Small intestine (tissue), 7 donors: ENCODE measurements at regions not wholly inside any gene's neighbourhood (a gene's known extent, or its start where the extent isn't known, plus 50 kb on each side); places are given as distances from the start of the nearest gene placed in this dataset.
"Not testable (repeated sequence)": the region's sequence is repeated elsewhere in the genome, so short reads cannot be mapped to it uniquely, and the experiment has no call there.

Source experiments
- DNase-seq, 2 donors: peaks; one replicate each; pipeline versions ENCODE4 v3.0.0 to v3.0.0-alpha.2; 2013
- FAIRE-seq: peaks from 2 replicates; lab custom pipeline; 2012; peaks lifted over from hg19 to GRCh38; lab: Jason Lieb, UNC
- H3K27ac ChIP-seq, 3 donors: one replicate each; pipeline ENCODE4 v1.5.1; 2013; ENCODE audit warnings: low read length in 2 of 3, mild to moderate bottlenecking in 2 of 3, control low read depth in 1 of 3, inconsistent platforms in 1 of 3, low read depth in 1 of 3, moderate library complexity in 1 of 3
- H3K27me3 ChIP-seq, 3 donors: one replicate each; pipeline ENCODE4 v1.6.1; 2013; ENCODE audit warnings: low read length in 3 of 3, inconsistent platforms in 1 of 3; ENCODE audit not compliant: control insufficient read depth in 3 of 3, insufficient read depth in 3 of 3
- H3K36me3 ChIP-seq, 3 donors: one replicate each; pipeline ENCODE4 v1.6.1; 2013; ENCODE audit warnings: low read length in 3 of 3, inconsistent platforms in 1 of 3, low read depth in 1 of 3, mild to moderate bottlenecking in 1 of 3, moderate library complexity in 1 of 3; ENCODE audit not compliant: control insufficient read depth in 3 of 3, insufficient read depth in 2 of 3
- H3K4me1 ChIP-seq, 3 donors: one replicate each; pipeline ENCODE4 v1.6.1; 2013; ENCODE audit warnings: low read length in 2 of 3, inconsistent platforms in 1 of 3, low read depth in 1 of 3, mild to moderate bottlenecking in 1 of 3, moderate library complexity in 1 of 3; ENCODE audit not compliant: control insufficient read depth in 3 of 3, insufficient read depth in 2 of 3
- H3K4me3 ChIP-seq, 3 donors: one replicate each; pipeline ENCODE4 v1.5.1; 2013; ENCODE audit warnings: low read length in 3 of 3, control low read depth in 1 of 3, inconsistent platforms in 1 of 3, low read depth in 1 of 3, mild to moderate bottlenecking in 1 of 3, moderate library complexity in 1 of 3
- H3K9me3 ChIP-seq, 2 donors: one replicate each; pipeline ENCODE4 v1.6.1; 2013; ENCODE audit warnings: low read depth in 1 of 2, low read length in 1 of 2; ENCODE audit not compliant: control insufficient read depth in 2 of 2, insufficient read depth in 1 of 2
- WGBS, 3 donors: extraction: QIAGEN DNeasy Blood & Tissue Kit; methylation state at CpG; one replicate each; pipeline ENCODE4 v1.1.7; 2013; 5-methylcytosine and 5-hydroxymethylcytosine counted together
- donor health status: healthy with polysubstance abuse.
- donor health status: control.
- donor health status: control.
- donor health status: Bipolar disorder and iron deficiency.
- donor health status: healthy.

GRCh38 chr12:75947156-75947723 lies 84.3 kb downstream of the PHLDA1 start:
- FAIRE-seq = no peak
- H3K9me3 ChIP-seq = peaks cover 0 to 5% of the 10 kb centered on the region in 2 donors
- no peaks in the 10 kb centered on the region for H3K36me3 ChIP-seq
- DNase-seq = no peak
- no peak overlapping the region for H3K4me3 ChIP-seq
- 90 to 94% (median 93%) methylated on average over 4 of the region's 4 CpGs for WGBS, 3 donors
- H3K27me3 ChIP-seq = no peaks in the 10 kb centered on the region
- H3K27ac ChIP-seq = no peak overlapping the region
- H3K4me1 ChIP-seq = peaks cover 7 to 21% (median 9%) of the 10 kb centered on the region in 3 donors

- peaks cover 7 to 9% (median 9%) of the 10 kb centered on the region in 3 donors for H3K4me1 ChIP-seq
- no peak overlapping the region for H3K4me3 ChIP-seq
- H3K9me3 ChIP-seq = peaks cover 0 to 6% of the 10 kb centered on the region in 2 donors
- no peak overlapping the region for H3K27ac ChIP-seq
- no peaks in the 10 kb centered on the region for H3K36me3 ChIP-seq
- WGBS, 3 donors = 96 to 97% (median 97%) methylated on average over 4 of the region's 4 CpGs
- DNase-seq = no peak
- no peak for FAIRE-seq
- H3K27me3 ChIP-seq = no peaks in the 10 kb centered on the region
Measured at GRCh38 chr12:75945581-75945980, 86.0 kb downstream of the PHLDA1 start.

GRCh38 chr12:75944905-75945432 lies 86.6 kb downstream of the PHLDA1 start:
- peaks cover 0 to 7% of the 10 kb centered on the region in 2 donors for H3K9me3 ChIP-seq
- no peaks in the 10 kb centered on the region for H3K27me3 ChIP-seq
- WGBS, 3 donors = 82 to 92% (median 84%) methylated on average over 4 of the region's 4 CpGs
- no peaks in the 10 kb centered on the region for H3K36me3 ChIP-seq
- FAIRE-seq = no peak
- H3K27ac ChIP-seq = peak overlapping the region; percentile 43 to 98 (median 68)
- no peak overlapping the region for H3K4me3 ChIP-seq
- H3K4me1 ChIP-seq = peaks cover 7 to 9% (median 9%) of the 10 kb centered on the region in 3 donors
- no peak for DNase-seq

- Histone ChIP-seq H3K27me3 (no peaks in the 10 kb centered on the region), H3K4me3 (no peak overlapping the region)
Measured at GRCh38 chr12:75944097-75944904, 87.3 kb downstream of the PHLDA1 start.

GRCh38 chr12:75943730-75944096 lies 87.9 kb downstream of the PHLDA1 start:
- peaks cover 7 to 9% (median 9%) of the 10 kb centered on the region in 3 donors for H3K4me1 ChIP-seq
- peak overlapping the region; percentile 41 to 88 (median 43) for H3K27ac ChIP-seq
- H3K9me3 ChIP-seq = peaks cover 0 to 7% of the 10 kb centered on the region in 2 donors
- DNase-seq = no peak
- no peaks in the 10 kb centered on the region for H3K36me3 ChIP-seq
- H3K27me3 ChIP-seq = no peaks in the 10 kb centered on the region
- no peak overlapping the region for H3K4me3 ChIP-seq
- no peak for FAIRE-seq
- 84 to 97% (median 92%) methylated on average over 1 of the region's 1 CpG for WGBS, 3 donors

More at GRCh38 chr12:75944097-75944904, 87.3 kb downstream of the PHLDA1 start:
- Histone ChIP-seq H3K36me3 (no peaks in the 10 kb centered on the region), H3K9me3 (peaks cover 0 to 7% of the 10 kb centered on the region in 2 donors), H3K4me1 (peaks cover 7 to 9% (median 9%) of the 10 kb centered on the region in 3 donors), H3K27ac (peak overlapping the region; percentile 43 to 98 (median 68))
- no peak for FAIRE-seq
- 14 to 21% (median 15%) methylated on average over 1 of the region's 1 CpG for WGBS, 3 donors
- DNase-seq = peak; percentile 63 to 79

GRCh38 chr12:75941661-75942060 lies 89.9 kb downstream of the PHLDA1 start:
- 98% methylated on average over 6 to 31 of the region's 31 CpGs for WGBS, 3 donors
- not testable (repeated sequence) for FAIRE-seq, H3K27ac ChIP-seq, H3K27me3 ChIP-seq, H3K36me3 ChIP-seq, H3K9me3 ChIP-seq, H3K4me1 ChIP-seq, H3K4me3 ChIP-seq, DNase-seq

GRCh38 chr12:75939016-75939642 lies 92.4 kb downstream of the PHLDA1 start:
- Histone ChIP-seq H3K36me3 (no peaks in the 10 kb centered on the region), H3K4me3 (no peak overlapping the region), H3K27ac (no peak overlapping the region), H3K4me1 (peaks cover 3 to 18% (median 7%) of the 10 kb centered on the region in 3 donors), H3K9me3 (peaks cover 0 to 3% of the 10 kb centered on the region in 2 donors), H3K27me3 (no peaks in the 10 kb centered on the region)
- 69 to 94% (median 82%) methylated on average over 5 of the region's 5 CpGs for WGBS, 3 donors
- DNase-seq = no peak
- FAIRE-seq = no peak

- FAIRE-seq = no peak
- H3K4me1 ChIP-seq = peaks cover 0 to 20% (median 8%) of the 10 kb centered on the region in 3 donors
- no peak overlapping the region for H3K27ac ChIP-seq
- no peak overlapping the region for H3K4me3 ChIP-seq
- no peaks in the 10 kb centered on the region for H3K36me3 ChIP-seq
- H3K27me3 ChIP-seq = no peaks in the 10 kb centered on the region
- no peak for DNase-seq
- peaks cover 0 to 3% of the 10 kb centered on the region in 2 donors for H3K9me3 ChIP-seq
- WGBS, 3 donors = 87 to 100% (median 90%) methylated on average over 2 of the region's 2 CpGs
Measured at GRCh38 chr12:75938189-75938588, 93.4 kb downstream of the PHLDA1 start.
